ENCODE measurements at regions not wholly inside any gene's neighbourhood (a gene's known extent, or its start where the extent isn't known, plus 50 kb on each side); places are given as distances from the start of the nearest gene placed in this dataset.

DNA sequence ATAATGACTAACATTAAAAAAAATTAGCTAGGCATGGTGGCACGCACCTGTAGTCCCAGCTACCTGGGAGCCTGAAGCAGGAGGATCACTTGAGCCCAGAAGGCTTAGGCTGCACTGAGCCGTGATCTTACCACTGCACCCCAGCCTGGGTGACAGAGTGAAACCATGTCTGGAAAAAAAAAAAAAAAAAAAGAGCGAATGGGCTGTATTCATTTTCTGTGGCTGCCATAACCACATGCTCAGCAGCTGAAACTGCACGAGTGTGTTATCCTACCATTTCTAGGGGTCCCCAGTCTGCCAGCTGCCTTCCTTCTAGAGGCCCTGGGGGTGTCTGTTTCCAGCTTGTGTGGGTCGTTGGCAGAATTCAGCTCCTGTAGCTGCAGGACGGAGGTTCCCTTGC lies 247.8 kb downstream of the EIPR1 start:
- intact Hi-C loops (cut with DNase I; ENCODE audit: low total_unique reads), result no loop called here
- DNase-seq, result no peak
- TF ChIP-seq, protein P1, sequence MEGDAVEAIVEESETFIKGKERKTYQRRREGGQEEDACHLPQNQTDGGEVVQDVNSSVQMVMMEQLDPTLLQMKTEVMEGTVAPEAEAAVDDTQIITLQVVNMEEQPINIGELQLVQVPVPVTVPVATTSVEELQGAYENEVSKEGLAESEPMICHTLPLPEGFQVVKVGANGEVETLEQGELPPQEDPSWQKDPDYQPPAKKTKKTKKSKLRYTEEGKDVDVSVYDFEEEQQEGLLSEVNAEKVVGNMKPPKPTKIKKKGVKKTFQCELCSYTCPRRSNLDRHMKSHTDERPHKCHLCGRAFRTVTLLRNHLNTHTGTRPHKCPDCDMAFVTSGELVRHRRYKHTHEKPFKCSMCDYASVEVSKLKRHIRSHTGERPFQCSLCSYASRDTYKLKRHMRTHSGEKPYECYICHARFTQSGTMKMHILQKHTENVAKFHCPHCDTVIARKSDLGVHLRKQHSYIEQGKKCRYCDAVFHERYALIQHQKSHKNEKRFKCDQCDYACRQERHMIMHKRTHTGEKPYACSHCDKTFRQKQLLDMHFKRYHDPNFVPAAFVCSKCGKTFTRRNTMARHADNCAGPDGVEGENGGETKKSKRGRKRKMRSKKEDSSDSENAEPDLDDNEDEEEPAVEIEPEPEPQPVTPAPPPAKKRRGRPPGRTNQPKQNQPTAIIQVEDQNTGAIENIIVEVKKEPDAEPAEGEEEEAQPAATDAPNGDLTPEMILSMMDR (IDR thresholded peaks at IDR 0.05), result no peak
- TF ChIP-seq POLR2A (IDR thresholded peaks at IDR 0.05), result no peak

DNA sequence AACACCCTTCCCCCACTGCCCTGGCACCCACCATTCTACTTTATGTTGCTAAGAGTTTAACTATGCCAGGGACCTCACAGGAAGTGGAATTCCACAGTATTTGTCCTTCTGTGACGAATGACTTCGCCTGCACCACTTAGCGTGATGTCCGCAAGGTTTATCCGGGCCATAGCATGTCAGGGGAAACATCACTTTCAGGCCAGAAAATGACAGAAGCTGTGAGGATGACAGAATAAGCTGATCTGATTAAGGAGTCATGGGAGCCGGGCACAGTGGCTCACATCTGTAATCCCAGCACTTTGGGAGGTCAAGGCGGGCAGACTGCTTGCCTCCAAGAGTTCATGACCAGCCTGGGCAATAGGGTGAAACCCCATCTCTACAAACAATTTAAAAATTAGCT lies 248.8 kb downstream of the EIPR1 start:
- no peak for DNase-seq
- H3K9me3 ChIP-seq, result no peaks in the 10 kb centered on the region
- no peak overlapping the region for H3K27ac ChIP-seq
- intact Hi-C loops (cut with DNase I; ENCODE audit: low total_unique reads), result no loop called here
- no peak overlapping the region for H3K4me3 ChIP-seq
- H3K36me3 ChIP-seq, result no peaks in the 10 kb centered on the region
- no peaks in the 10 kb centered on the region for H3K4me1 ChIP-seq
- no peak for TF ChIP-seq POLR2A (IDR thresholded peaks at IDR 0.05)
- TF ChIP-seq, protein P1 (IDR thresholded peaks at IDR 0.05), result no peak
- no peaks in the 10 kb centered on the region for H3K27me3 ChIP-seq

More for the DNA sequence above, 247.8 kb downstream of the EIPR1 start:
- no peaks in the 10 kb centered on the region for H3K27me3 ChIP-seq
- no peak overlapping the region for H3K4me3 ChIP-seq
- no peak overlapping the region for H3K27ac ChIP-seq
- H3K9me3 ChIP-seq, result no peaks in the 10 kb centered on the region
- H3K4me1 ChIP-seq, result no peaks in the 10 kb centered on the region
- H3K36me3 ChIP-seq, result no peaks in the 10 kb centered on the region

DNA sequence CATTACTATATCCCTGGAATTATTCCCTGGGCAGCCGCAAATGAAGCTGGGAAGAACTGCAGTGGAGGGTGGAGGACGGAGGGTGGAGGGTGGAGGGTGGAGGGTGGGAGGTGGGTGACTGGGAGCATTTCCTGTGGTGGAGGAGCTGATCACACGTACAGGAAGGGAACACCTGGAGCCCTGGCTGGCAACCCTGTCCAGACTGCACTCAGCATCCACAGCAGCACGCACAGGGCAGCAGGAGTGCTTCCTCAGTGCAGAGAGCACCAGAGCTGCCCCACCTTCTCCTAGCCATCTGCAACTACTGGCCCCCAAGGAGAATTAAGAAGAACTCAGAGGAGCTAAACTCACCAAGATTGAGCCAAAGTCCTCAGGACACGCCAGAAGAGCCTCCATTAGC lies 249.9 kb downstream of the EIPR1 start:
- Histone ChIP-seq H3K9me3 (no peaks in the 10 kb centered on the region), H3K4me1 (no peaks in the 10 kb centered on the region), H3K4me3 (no peak overlapping the region), H3K27ac (no peak overlapping the region), H3K27me3 (no peaks in the 10 kb centered on the region), H3K36me3 (no peaks in the 10 kb centered on the region)
- DNase-seq, result no peak
- intact Hi-C loops (cut with DNase I; ENCODE audit: low total_unique reads), result no loop called here
- TF ChIP-seq, protein P1 (IDR thresholded peaks at IDR 0.05), result no peak
- TF ChIP-seq POLR2A (IDR thresholded peaks at IDR 0.05), result no peak

DNA sequence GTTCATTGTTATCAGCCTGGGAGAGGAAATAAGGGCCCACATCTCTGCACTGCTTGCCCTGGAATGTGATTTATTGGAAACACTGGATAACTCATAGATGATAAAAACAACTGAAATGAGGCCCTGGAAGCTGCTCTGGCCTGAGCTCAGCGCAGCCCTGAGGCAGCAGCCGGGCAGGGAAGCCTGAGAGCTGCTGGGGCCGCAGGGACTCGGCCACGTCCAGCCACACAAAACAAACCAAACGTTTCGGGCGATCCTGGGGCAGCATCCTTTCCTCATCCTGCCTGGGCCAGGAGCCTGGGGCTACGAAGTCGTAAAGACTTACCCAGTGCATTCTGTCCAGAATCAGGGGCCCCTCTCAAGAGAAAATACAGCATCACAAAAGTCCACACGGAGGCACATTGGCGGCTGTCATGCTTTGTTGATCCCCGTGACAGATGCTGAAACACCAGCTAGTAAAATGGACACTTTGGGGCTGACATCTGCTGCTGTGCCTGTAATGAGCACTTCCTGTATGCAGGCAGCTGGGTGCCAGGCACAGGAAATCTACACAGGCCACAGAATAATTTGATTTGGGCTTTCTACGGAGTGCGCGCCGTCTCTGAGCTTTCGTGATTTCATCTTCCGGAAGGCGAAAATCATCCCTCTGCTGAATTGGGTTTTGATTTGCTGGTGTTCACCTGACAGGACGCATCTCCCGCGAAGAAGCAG lies 250.6 kb downstream of the EIPR1 start:
- Histone ChIP-seq H3K27ac (no peak overlapping the region), H3K9me3 (no peaks in the 10 kb centered on the region), H3K36me3 (no peaks in the 10 kb centered on the region), H3K4me1 (no peaks in the 10 kb centered on the region), H3K4me3 (no peak overlapping the region), H3K27me3 (no peaks in the 10 kb centered on the region)
- TF ChIP-seq POLR2A (IDR thresholded peaks at IDR 0.05), result no peak
- TF ChIP-seq, protein P1 (IDR thresholded peaks at IDR 0.05), result no peak
- DNase-seq, result no peak
- intact Hi-C loops (cut with DNase I; ENCODE audit: low total_unique reads), result no loop called here

DNA sequence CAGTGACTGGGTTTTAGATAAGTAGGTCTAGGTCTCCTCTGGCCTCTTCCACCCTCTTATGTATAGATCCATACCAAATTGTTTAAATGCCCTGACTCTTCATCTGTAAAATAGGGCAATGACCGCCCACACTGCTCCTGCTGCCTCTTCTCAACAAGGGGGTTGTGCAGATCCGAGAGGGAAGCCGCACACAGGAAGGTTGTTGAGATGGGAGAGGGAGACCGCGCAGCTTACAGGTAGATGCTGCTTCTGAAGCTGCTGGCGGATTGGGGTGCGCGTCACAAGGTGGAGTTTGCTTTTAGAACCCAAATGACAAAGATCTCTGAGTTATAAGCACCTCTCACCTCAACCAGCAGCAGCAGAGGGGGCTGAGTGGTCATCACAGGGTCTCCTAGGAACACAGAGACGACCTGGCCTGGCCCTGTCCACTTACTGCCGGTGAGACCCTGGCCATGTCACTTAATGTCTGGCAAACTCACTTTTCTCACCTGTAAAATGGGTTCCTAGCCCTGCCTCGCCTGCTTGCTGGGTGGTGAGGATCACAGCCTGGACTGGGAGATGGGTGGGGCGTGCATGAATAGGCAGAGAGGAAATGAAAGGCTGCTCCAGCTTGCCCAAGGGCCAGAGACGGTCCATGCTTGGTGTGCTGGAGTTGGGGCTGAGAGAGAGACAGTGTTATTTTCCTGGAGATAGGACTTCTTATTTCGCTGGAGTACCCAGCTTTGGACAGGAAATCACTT lies 251.3 kb downstream of the EIPR1 start:
- H3K4me1 ChIP-seq, result no peaks in the 10 kb centered on the region
- intact Hi-C loops (cut with DNase I; ENCODE audit: low total_unique reads), result no loop called here
- DNase-seq, result no peak
- TF ChIP-seq, protein P1 (IDR thresholded peaks at IDR 0.05), result no peak
- TF ChIP-seq POLR2A (IDR thresholded peaks at IDR 0.05), result no peak
- H3K36me3 ChIP-seq, result no peaks in the 10 kb centered on the region
- H3K4me3 ChIP-seq, result no peak overlapping the region
- H3K9me3 ChIP-seq, result no peaks in the 10 kb centered on the region
- no peaks in the 10 kb centered on the region for H3K27me3 ChIP-seq
- H3K27ac ChIP-seq, result no peak overlapping the region

Data from uterus (tissue), 3 donors.